NCI-H526 (cell line): ENCODE measurements at regions not wholly inside any gene's neighbourhood (a gene's known extent, or its start where the extent isn't known, plus 50 kb on each side); places are given as distances from the start of the nearest gene placed in this dataset.

Experiments
- DNase-seq, 2 experiments: peaks; one replicate each; lab custom pipeline; 2025; lab: John Stamatoyannopoulos, UW

GRCh38 chr7:25750744-25751508 lies 401.1 kb upstream of the NFE2L3 start:
- no peak for DNase-seq

- no peak for DNase-seq
Observed at GRCh38 chr7:25752154-25752553, 399.8 kb upstream of the NFE2L3 start.

- DNase-seq, result no peak
Observed at GRCh38 chr7:25752967-25753791, 398.8 kb upstream of the NFE2L3 start.

GRCh38 chr7:25753837-25754236 lies 398.2 kb upstream of the NFE2L3 start:
- DNase-seq, result no peak

- no peak for DNase-seq
Observed at GRCh38 chr7:25754333-25754732, 397.7 kb upstream of the NFE2L3 start.

- no peak for DNase-seq
Observed at GRCh38 chr7:25754751-25755150, 397.2 kb upstream of the NFE2L3 start.

GRCh38 chr7:25756601-25757000 lies 395.4 kb upstream of the NFE2L3 start:
- no peak for DNase-seq

GRCh38 chr7:25758559-25758958 lies 393.4 kb upstream of the NFE2L3 start:
- peak; percentile 29 for DNase-seq

- DNase-seq, result no peak
Observed at GRCh38 chr7:25759286-25759685, 392.7 kb upstream of the NFE2L3 start.

GRCh38 chr7:25759748-25760147 lies 392.2 kb upstream of the NFE2L3 start:
- no peak for DNase-seq

- DNase-seq, result peak; percentile 47 to 62
Observed at GRCh38 chr7:25762511-25763462, 389.2 kb upstream of the NFE2L3 start.

- DNase-seq, result no peak
Observed at GRCh38 chr7:25763463-25763860, 388.5 kb upstream of the NFE2L3 start.

GRCh38 chr7:25765110-25765655 lies 386.8 kb upstream of the NFE2L3 start:
- DNase-seq, result no peak

GRCh38 chr7:25770235-25770634 lies 381.8 kb upstream of the NFE2L3 start:
- no peak for DNase-seq

- DNase-seq, result no peak
Observed at GRCh38 chr7:25770670-25771069, 381.3 kb upstream of the NFE2L3 start.

- no peak for DNase-seq
Observed at GRCh38 chr7:25771491-25771890, 380.5 kb upstream of the NFE2L3 start.

- no peak for DNase-seq
Observed at GRCh38 chr7:25772802-25773201, 379.2 kb upstream of the NFE2L3 start.

- DNase-seq, result no peak
Observed at GRCh38 chr7:25774675-25775074, 377.3 kb upstream of the NFE2L3 start.

GRCh38 chr7:25775570-25775969 lies 376.4 kb upstream of the NFE2L3 start:
- no peak for DNase-seq

- DNase-seq, result no peak
Observed at GRCh38 chr7:25775999-25776743, 375.8 kb upstream of the NFE2L3 start.

GRCh38 chr7:25776744-25777123 lies 375.3 kb upstream of the NFE2L3 start:
- no peak for DNase-seq
